ENCODE measurements at regions not wholly inside any gene's neighbourhood (a gene's known extent, or its start where the extent isn't known, plus 50 kb on each side); places are given as distances from the start of the nearest gene placed in this dataset.

DNA sequence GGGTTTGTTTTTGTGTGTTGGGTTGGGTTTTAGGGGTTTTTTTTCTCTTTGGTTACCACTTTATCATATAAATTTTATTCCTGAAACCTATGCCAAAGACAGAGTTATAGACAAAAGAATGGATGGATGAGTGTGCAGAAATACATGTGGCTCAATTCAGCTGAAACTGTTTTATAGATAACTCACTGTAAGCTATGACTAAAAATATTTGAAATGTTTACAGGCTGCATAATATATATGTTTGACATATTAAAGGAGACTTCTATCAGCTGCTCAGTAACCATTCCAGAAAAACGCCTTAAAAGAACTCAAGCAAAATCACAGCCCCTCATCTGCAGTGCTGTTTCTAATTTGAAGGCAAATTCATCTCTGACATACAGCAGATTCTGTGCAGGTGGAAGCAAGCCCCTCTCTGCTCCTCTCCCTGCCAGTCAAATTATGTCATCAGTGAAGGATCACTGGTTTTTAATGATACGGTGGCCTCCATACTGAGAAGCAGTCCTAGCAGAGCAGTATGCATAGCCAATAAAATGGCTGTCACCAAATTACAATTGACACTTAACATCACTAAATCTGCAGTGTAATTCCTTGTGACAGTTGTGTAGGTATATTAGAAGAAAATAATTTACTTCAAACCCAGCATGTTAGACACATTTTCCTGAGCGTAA is 301.6 kb downstream of the NR2F1-AS1 start:
- H3K36me3 Mint-ChIP-seq (ENCODE audit: insufficient read depth): no peaks in the 10 kb centered on the region
- TF ChIP-seq CTCF (IDR thresholded peaks at IDR 0.05; ENCODE audit: unreplicated experiment): no peak
- H3K27ac Mint-ChIP-seq: no peak overlapping the region
- H3K27me3 Mint-ChIP-seq: no peaks in the 10 kb centered on the region
- DNase-seq (ENCODE audit: low spot score, unreplicated experiment): no peak
- H3K4me1 Mint-ChIP-seq (ENCODE audit: low read depth): peaks cover 13% of the 10 kb centered on the region
- H3K4me3 Mint-ChIP-seq (ENCODE audit: low read depth): no peak overlapping the region
- no peaks in the 10 kb centered on the region for H3K9me3 Mint-ChIP-seq (ENCODE audit: low read depth)

DNA sequence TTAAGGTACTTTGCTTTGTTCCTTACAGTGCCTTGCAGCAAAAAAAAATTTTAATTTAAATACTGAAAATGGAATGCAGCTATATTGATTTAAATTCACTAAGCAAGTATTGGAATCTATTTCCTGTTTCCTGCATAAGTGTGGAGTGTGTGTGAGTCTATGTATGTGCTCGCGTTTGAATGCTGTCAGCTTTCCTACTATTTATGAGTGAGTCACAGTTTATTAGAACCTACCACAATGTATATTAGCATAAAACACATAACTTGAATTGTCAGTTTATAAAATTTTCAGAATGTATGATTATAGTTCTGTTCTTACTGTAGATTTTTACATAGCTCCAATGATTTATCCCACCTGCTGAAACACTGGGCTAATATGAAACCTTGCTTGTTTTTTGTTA is 302.1 kb downstream of the NR2F1-AS1 start:
- H3K36me3 Mint-ChIP-seq (ENCODE audit: insufficient read depth): no peaks in the 10 kb centered on the region
- no peaks in the 10 kb centered on the region for H3K27me3 Mint-ChIP-seq
- H3K27ac Mint-ChIP-seq: no peak overlapping the region
- no peak for TF ChIP-seq CTCF (IDR thresholded peaks at IDR 0.05; ENCODE audit: unreplicated experiment)
- no peak for DNase-seq (ENCODE audit: low spot score, unreplicated experiment)
- peaks cover 3% of the 10 kb centered on the region for H3K9me3 Mint-ChIP-seq (ENCODE audit: low read depth)
- no peak overlapping the region for H3K4me3 Mint-ChIP-seq (ENCODE audit: low read depth)
- peaks cover 18% of the 10 kb centered on the region for H3K4me1 Mint-ChIP-seq (ENCODE audit: low read depth)

- Mint-ChIP-seq H3K9me3 (ENCODE audit: low read depth) (peaks cover 3% of the 10 kb centered on the region), H3K4me3 (ENCODE audit: low read depth) (no peak overlapping the region), H3K36me3 (ENCODE audit: insufficient read depth) (no peaks in the 10 kb centered on the region), H3K27ac (no peak overlapping the region), H3K27me3 (no peaks in the 10 kb centered on the region), H3K4me1 (ENCODE audit: low read depth) (peaks cover 15% of the 10 kb centered on the region)
- no peak for DNase-seq (ENCODE audit: low spot score, unreplicated experiment)
- no peak for TF ChIP-seq CTCF (IDR thresholded peaks at IDR 0.05; ENCODE audit: unreplicated experiment)
Measured at GRCh38 chr5:93277051-93277450, 304.0 kb downstream of the NR2F1-AS1 start.

- H3K27ac Mint-ChIP-seq: no peak overlapping the region
- H3K27me3 Mint-ChIP-seq: no peaks in the 10 kb centered on the region
- H3K36me3 Mint-ChIP-seq (ENCODE audit: insufficient read depth): no peaks in the 10 kb centered on the region
- TF ChIP-seq CTCF (IDR thresholded peaks at IDR 0.05; ENCODE audit: unreplicated experiment): no peak
- no peak for DNase-seq (ENCODE audit: low spot score, unreplicated experiment)
- peaks cover 9% of the 10 kb centered on the region for H3K4me1 Mint-ChIP-seq (ENCODE audit: low read depth)
- no peak overlapping the region for H3K4me3 Mint-ChIP-seq (ENCODE audit: low read depth)
- H3K9me3 Mint-ChIP-seq (ENCODE audit: low read depth): peaks cover 3% of the 10 kb centered on the region
Measured at GRCh38 chr5:93275376-93275775, 305.6 kb downstream of the NR2F1-AS1 start.

GRCh38 chr5:93274291-93274690 is 306.7 kb downstream of the NR2F1-AS1 start:
- peak overlapping the region; percentile 85 for H3K27ac Mint-ChIP-seq
- H3K4me3 Mint-ChIP-seq (ENCODE audit: low read depth): no peak overlapping the region
- no peak for DNase-seq (ENCODE audit: low spot score, unreplicated experiment)
- H3K36me3 Mint-ChIP-seq (ENCODE audit: insufficient read depth): no peaks in the 10 kb centered on the region
- peaks cover 7% of the 10 kb centered on the region for H3K4me1 Mint-ChIP-seq (ENCODE audit: low read depth)
- no peaks in the 10 kb centered on the region for H3K27me3 Mint-ChIP-seq
- no peak for TF ChIP-seq CTCF (IDR thresholded peaks at IDR 0.05; ENCODE audit: unreplicated experiment)
- peaks cover 3% of the 10 kb centered on the region for H3K9me3 Mint-ChIP-seq (ENCODE audit: low read depth)
